DND-41 (cell line): ENCODE measurements at regions not wholly inside any gene's neighbourhood (a gene's known extent, or its start where the extent isn't known, plus 50 kb on each side); places are given as distances from the start of the nearest gene placed in this dataset.

ENCODE experiments used
- EZH2 ChIP-seq: IDR thresholded peaks from 3 replicates; pipeline ENCODE4 v1.6.1; 2012; ENCODE audit warnings: borderline replicate concordance, low read depth, mild to moderate bottlenecking, moderate library complexity, low read length, inconsistent platforms; ENCODE audit not compliant: severe bottlenecking
- TF ChIP-seq, protein P1 (sequence below): IDR thresholded peaks from 2 replicates; pipeline ENCODE4 v1.5.1; 2012; ENCODE audit warnings: borderline replicate concordance, low read length, moderate library complexity, mild to moderate bottlenecking; ENCODE audit not compliant: poor library complexity, severe bottlenecking; ENCODE audit errors: extremely low read depth

- TF ChIP-seq, protein P1, sequence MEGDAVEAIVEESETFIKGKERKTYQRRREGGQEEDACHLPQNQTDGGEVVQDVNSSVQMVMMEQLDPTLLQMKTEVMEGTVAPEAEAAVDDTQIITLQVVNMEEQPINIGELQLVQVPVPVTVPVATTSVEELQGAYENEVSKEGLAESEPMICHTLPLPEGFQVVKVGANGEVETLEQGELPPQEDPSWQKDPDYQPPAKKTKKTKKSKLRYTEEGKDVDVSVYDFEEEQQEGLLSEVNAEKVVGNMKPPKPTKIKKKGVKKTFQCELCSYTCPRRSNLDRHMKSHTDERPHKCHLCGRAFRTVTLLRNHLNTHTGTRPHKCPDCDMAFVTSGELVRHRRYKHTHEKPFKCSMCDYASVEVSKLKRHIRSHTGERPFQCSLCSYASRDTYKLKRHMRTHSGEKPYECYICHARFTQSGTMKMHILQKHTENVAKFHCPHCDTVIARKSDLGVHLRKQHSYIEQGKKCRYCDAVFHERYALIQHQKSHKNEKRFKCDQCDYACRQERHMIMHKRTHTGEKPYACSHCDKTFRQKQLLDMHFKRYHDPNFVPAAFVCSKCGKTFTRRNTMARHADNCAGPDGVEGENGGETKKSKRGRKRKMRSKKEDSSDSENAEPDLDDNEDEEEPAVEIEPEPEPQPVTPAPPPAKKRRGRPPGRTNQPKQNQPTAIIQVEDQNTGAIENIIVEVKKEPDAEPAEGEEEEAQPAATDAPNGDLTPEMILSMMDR, result no peak
- no peak for TF ChIP-seq EZH2
Measured at GRCh38 chr16:5214466-5214865, 116.9 kb upstream of the EEF2KMT start.
